B cell (primary cell): ENCODE measurements at regions not wholly inside any gene's neighbourhood (a gene's known extent, or its start where the extent isn't known, plus 50 kb on each side); places are given as distances from the start of the nearest gene placed in this dataset.

Source experiments
- ATAC-seq: fragments of 200-7000 bp; cut with Tn5 transposase; one replicate; pipeline ENCODE4 v1.10.0; 2021; ENCODE audit warnings: low read depth, mild to moderate bottlenecking, moderate number of reproducible peaks, moderate library complexity
- CTCF ChIA-PET: fragments of 350-600 bp; sonication (Branson Sonifier 250); formaldehyde crosslinking; loops from one replicate; lab custom pipeline; 2021; ENCODE audit warnings: antibody characterized with exemption, inconsistent platforms; lab: Charles Lee
- POLR2A ChIA-PET: fragments of 350-600 bp; sonication (Branson Sonifier 250); formaldehyde crosslinking; loops from one replicate; lab custom pipeline; 2021; ENCODE audit warnings: antibody characterized with exemption; lab: Charles Lee
- DNase-seq: peaks from one replicate; pipeline ENCODE4 v3.0.0; 2013
- H2AFZ ChIP-seq: 2 replicates; pipeline ENCODE4 v1.6.1; 2012; ENCODE audit warnings: mild to moderate bottlenecking, low read depth, low read length; ENCODE audit not compliant: insufficient read depth, poor library complexity, severe bottlenecking
- H3K27ac ChIP-seq, 2 donors: 1 replicate in 1 of 2; 2 replicates in 1 of 2; pipeline ENCODE4 v1.5.1; 2012 to 2013; ENCODE audit warnings: low read length in 2 of 2, mild to moderate bottlenecking in 2 of 2, moderate library complexity in 1 of 2
- H3K27me3 ChIP-seq, 4 experiments: fragments of 200-600 bp in 1 of 4; sonication (generic) in 1 of 4; replicated peaks in 1 of 4; 1 replicate in 2 of 4; 2 replicates in 2 of 4; pipeline versions ENCODE4 v1.6.1 to v1.7.0; 2013 to 2016; ENCODE audit warnings: low read length in 3 of 4, mild to moderate bottlenecking in 2 of 4, mixed read lengths in 1 of 4, moderate library complexity in 1 of 4; ENCODE audit not compliant: insufficient read depth in 4 of 4, control insufficient read depth in 3 of 4; ENCODE audit errors: control extremely low read depth in 1 of 4
- H3K36me3 ChIP-seq, 2 experiments: replicated peaks in 1 of 2; 1 replicate in 1 of 2; 2 replicates in 1 of 2; pipeline versions ENCODE4 v1.6.1 to v1.7.1; 2013; ENCODE audit warnings: low read length in 1 of 2; ENCODE audit not compliant: insufficient read depth in 2 of 2, control insufficient read depth in 1 of 2; ENCODE audit errors: control extremely low read depth in 1 of 2, extremely low read depth in 1 of 2
- H3K4me1 ChIP-seq, 2 donors: fragments of 200-600 bp in 1 of 2; sonication (generic) in 1 of 2; 1 replicate in 1 of 2; 2 replicates in 1 of 2; pipeline versions ENCODE4 v1.5.1 to v1.6.1; 2013 to 2017; ENCODE audit warnings: low read length in 2 of 2; ENCODE audit not compliant: control insufficient read depth in 2 of 2, insufficient read depth in 2 of 2
- H3K4me2 ChIP-seq: replicated peaks from 2 replicates; pipeline ENCODE3; 2012; ENCODE audit warnings: mild to moderate bottlenecking, low read depth, low read length; ENCODE audit not compliant: poor library complexity, severe bottlenecking
- H3K4me3 ChIP-seq, 5 experiments: fragments of 200-600 bp in 1 of 5; sonication (generic) in 1 of 5; 1 replicate in 3 of 5; 2 replicates in 2 of 5; pipeline versions ENCODE4 v1.5.1 to v1.7.0; 2011 to 2016; ENCODE audit warnings: low read length in 4 of 5, mild to moderate bottlenecking in 4 of 5, low read depth in 2 of 5, control low read depth in 1 of 5, moderate library complexity in 1 of 5; ENCODE audit not compliant: insufficient read depth in 1 of 5; ENCODE audit errors: control extremely low read depth in 1 of 5, extremely low read depth in 1 of 5
- H3K79me2 ChIP-seq: fragments of 200-600 bp; sonication (generic); one replicate; pipeline ENCODE4 v1.6.0; 2016; ENCODE audit warnings: low read length; ENCODE audit not compliant: control insufficient read depth, insufficient read depth
- H3K9ac ChIP-seq: fragments of 200-600 bp; sonication (generic); 2 replicates; pipeline ENCODE4 v1.6.1; 2017; ENCODE audit warnings: mild to moderate bottlenecking, low read length, moderate library complexity
- H3K9me3 ChIP-seq, 3 donors: one replicate each; pipeline versions ENCODE4 v1.6.1 to v1.7.1; 2013; ENCODE audit warnings: low read length in 2 of 3; ENCODE audit not compliant: control insufficient read depth in 2 of 3, insufficient read depth in 1 of 3; ENCODE audit errors: control extremely low read depth in 1 of 3
- H4K20me1 ChIP-seq: 2 replicates; pipeline ENCODE4 v1.6.0; 2012; ENCODE audit warnings: mild to moderate bottlenecking, low read length; ENCODE audit not compliant: insufficient read depth, control insufficient read depth, poor library complexity, severe bottlenecking
- H3K27ac Mint-ChIP-seq: one replicate; pipeline ENCODE4 v1.8.0; 2021; ENCODE audit warnings: mixed read lengths
- H3K27me3 Mint-ChIP-seq: one replicate; pipeline ENCODE4 v1.8.0; 2021; ENCODE audit warnings: mixed read lengths
- H3K4me1 Mint-ChIP-seq: one replicate; pipeline ENCODE4 v1.8.0; 2021; ENCODE audit warnings: mixed read lengths
- H3K4me3 Mint-ChIP-seq: one replicate; pipeline ENCODE4 v1.8.0; 2021; ENCODE audit warnings: mixed read lengths
- H3K9me3 Mint-ChIP-seq: one replicate; pipeline ENCODE4 v1.8.0; 2022; ENCODE audit warnings: mixed read lengths; ENCODE audit not compliant: insufficient read depth
- CTCF ChIP-seq: fragments of 200-600 bp; IDR thresholded peaks from one replicate; pipeline ENCODE4 v1.8.0; 2022; ENCODE audit warnings: antibody characterized with exemption, mild to moderate bottlenecking
- EZH2 ChIP-seq: IDR thresholded peaks from 2 replicates; pipeline ENCODE4 v1.6.1; 2012; ENCODE audit warnings: borderline replicate concordance, low read depth, mild to moderate bottlenecking, moderate library complexity, low read length; ENCODE audit not compliant: insufficient read depth, poor library complexity, severe bottlenecking
- WGBS: methylation state at CpG from one replicate; pipeline ENCODE4 v1.1.5; 2013; ENCODE audit warnings: missing lambda C conversion rate; ENCODE audit not compliant: insufficient coverage; 5-methylcytosine and 5-hydroxymethylcytosine counted together
- intact Hi-C: fragments of 100-400 bp; cut with micrococcal nuclease; formaldehyde crosslinking; loops from one replicate; pipeline ENCODE4 v1.10.0; 2022

- no peaks in the 10 kb centered on the region for H3K9me3 Mint-ChIP-seq
- ChIA-PET CTCF (no interaction called here), POLR2A (no interaction called here)
- Histone ChIP-seq H3K9me3 (no peaks in the 10 kb centered on the region), H3K9ac (no peak overlapping the region), H3K27ac (no peak overlapping the region), H3K36me3 (no peaks in the 10 kb centered on the region), H4K20me1 (no peaks in the 10 kb centered on the region), H3K4me3 (no peak overlapping the region), H2AFZ (no peak overlapping the region), H3K27me3 (peaks cover 0 to under 1% (median 0%) of the 10 kb centered on the region in 4 experiments), H3K4me1 (peaks cover 0 to under 1% of the 10 kb centered on the region in 2 donors), H3K79me2 (no peaks in the 10 kb centered on the region), H3K4me2 (no peak overlapping the region)
- 100% methylated on average over 3 of the region's 7 CpGs for WGBS
- no peak for TF ChIP-seq CTCF
- no peak for TF ChIP-seq EZH2
- H3K27ac Mint-ChIP-seq = no peak overlapping the region
- H3K27me3 Mint-ChIP-seq = no peaks in the 10 kb centered on the region
- ATAC-seq = no peak
- no peak for DNase-seq
- H3K4me1 Mint-ChIP-seq = peaks cover 4% of the 10 kb centered on the region
- H3K4me3 Mint-ChIP-seq = no peak overlapping the region
- intact Hi-C loops = no loop called here
Observed at GRCh38 chr15:70342141-70342540, 244.4 kb upstream of the TLE3 start.

GRCh38 chr15:70341566-70341965, 243.8 kb upstream of the TLE3 start:
- Histone ChIP-seq H3K9ac (no peak overlapping the region), H3K4me2 (no peak overlapping the region), H2AFZ (no peak overlapping the region), H3K27me3 (no peaks in the 10 kb centered on the region), H4K20me1 (no peaks in the 10 kb centered on the region), H3K79me2 (no peaks in the 10 kb centered on the region), H3K9me3 (no peaks in the 10 kb centered on the region), H3K4me3 (no peak overlapping the region), H3K27ac (no peak overlapping the region), H3K4me1 (peaks cover 6% of the 10 kb centered on the region in 2 donors), H3K36me3 (no peaks in the 10 kb centered on the region)
- DNase-seq (no peak), ATAC-seq (no peak)
- Mint-ChIP-seq H3K9me3 (no peaks in the 10 kb centered on the region), H3K27me3 (no peaks in the 10 kb centered on the region), H3K27ac (no peak overlapping the region), H3K4me1 (peaks cover 9% of the 10 kb centered on the region), H3K4me3 (no peak overlapping the region)
- POLR2A ChIA-PET = no interaction called here
- WGBS = 90% methylated on average over 5 of the region's 5 CpGs
- TF ChIP-seq EZH2 (no peak), CTCF (no peak)
- CTCF ChIA-PET = no interaction called here
- intact Hi-C loops = no loop called here
